ENCODE measurements at regions not wholly inside any gene's neighbourhood (a gene's known extent, or its start where the extent isn't known, plus 50 kb on each side); places are given as distances from the start of the nearest gene placed in this dataset.

DNA sequence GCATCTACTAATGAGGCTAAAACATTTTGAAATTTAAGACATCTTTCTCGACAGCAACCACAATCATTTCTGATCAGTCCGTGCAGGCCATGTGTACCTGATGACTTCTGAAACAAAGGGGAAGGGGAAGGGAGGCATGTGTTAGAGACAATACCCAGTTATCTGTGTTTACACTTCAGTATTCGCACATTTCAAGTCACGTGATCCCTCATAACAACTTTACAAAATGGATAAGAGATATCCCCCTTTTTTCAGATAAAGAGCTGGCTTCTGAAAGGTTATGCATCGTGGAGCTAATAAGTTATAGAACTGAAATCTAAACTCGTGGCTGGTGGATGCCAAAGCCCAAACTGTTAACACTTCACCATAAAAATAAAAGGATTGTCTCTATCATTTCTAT lies 175.7 kb downstream of the CHRM3 start:
- BruUV-seq (replicated peaks): no TSS peak
- CTCF ChIA-PET (ENCODE audit: unreplicated experiment): no interaction called here
- intact Hi-C loops (cut with micrococcal nuclease; ENCODE audit: unreplicated experiment): no loop called here
- no peaks in the 10 kb centered on the region for H4K20me1 ChIP-seq (ENCODE audit: insufficient read depth, low read length)
- H3K4me2 ChIP-seq (ENCODE audit: low read length): no peak overlapping the region
- no peak overlapping the region for H2AFZ ChIP-seq (ENCODE audit: low read length)
- H3K79me2 ChIP-seq (ENCODE audit: insufficient read depth, low read depth, low read length): no peaks in the 10 kb centered on the region
- DNase-seq (ENCODE audit: low spot score): no peak
- no peaks in the 10 kb centered on the region for H3K36me3 ChIP-seq (ENCODE audit: insufficient read depth, low read length)
- TF ChIP-seq, protein P1, sequence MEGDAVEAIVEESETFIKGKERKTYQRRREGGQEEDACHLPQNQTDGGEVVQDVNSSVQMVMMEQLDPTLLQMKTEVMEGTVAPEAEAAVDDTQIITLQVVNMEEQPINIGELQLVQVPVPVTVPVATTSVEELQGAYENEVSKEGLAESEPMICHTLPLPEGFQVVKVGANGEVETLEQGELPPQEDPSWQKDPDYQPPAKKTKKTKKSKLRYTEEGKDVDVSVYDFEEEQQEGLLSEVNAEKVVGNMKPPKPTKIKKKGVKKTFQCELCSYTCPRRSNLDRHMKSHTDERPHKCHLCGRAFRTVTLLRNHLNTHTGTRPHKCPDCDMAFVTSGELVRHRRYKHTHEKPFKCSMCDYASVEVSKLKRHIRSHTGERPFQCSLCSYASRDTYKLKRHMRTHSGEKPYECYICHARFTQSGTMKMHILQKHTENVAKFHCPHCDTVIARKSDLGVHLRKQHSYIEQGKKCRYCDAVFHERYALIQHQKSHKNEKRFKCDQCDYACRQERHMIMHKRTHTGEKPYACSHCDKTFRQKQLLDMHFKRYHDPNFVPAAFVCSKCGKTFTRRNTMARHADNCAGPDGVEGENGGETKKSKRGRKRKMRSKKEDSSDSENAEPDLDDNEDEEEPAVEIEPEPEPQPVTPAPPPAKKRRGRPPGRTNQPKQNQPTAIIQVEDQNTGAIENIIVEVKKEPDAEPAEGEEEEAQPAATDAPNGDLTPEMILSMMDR (conservative IDR thresholded peaks at IDR 0.05; ENCODE audit: low read length): no peak
- no peak for TF ChIP-seq EZH2phosphoT487 (IDR thresholded peaks at IDR 0.05; ENCODE audit: borderline replicate concordance, low read depth, low read length)
- no peaks in the 10 kb centered on the region for H3K4me1 ChIP-seq (ENCODE audit: insufficient read depth, low read length, poor library complexity, severe bottlenecking)
- H3K9me3 ChIP-seq (ENCODE audit: low read length): no peaks in the 10 kb centered on the region
- H3K9me2 ChIP-seq (ENCODE audit: insufficient read depth, low read length): no peaks in the 10 kb centered on the region
- no peak overlapping the region for H3K27ac ChIP-seq (ENCODE audit: low read depth, low read length, poor library complexity, severe bottlenecking)
- H3K4me3 ChIP-seq (ENCODE audit: low read depth, low read length, poor library complexity, severe bottlenecking): no peak overlapping the region
- POLR2A ChIA-PET: interaction anchor here (0.7 kb wide), 1 partner anchor 1360 kb away, joined by 3 read pairs; no protein-coding TSS in a partner anchor

DNA sequence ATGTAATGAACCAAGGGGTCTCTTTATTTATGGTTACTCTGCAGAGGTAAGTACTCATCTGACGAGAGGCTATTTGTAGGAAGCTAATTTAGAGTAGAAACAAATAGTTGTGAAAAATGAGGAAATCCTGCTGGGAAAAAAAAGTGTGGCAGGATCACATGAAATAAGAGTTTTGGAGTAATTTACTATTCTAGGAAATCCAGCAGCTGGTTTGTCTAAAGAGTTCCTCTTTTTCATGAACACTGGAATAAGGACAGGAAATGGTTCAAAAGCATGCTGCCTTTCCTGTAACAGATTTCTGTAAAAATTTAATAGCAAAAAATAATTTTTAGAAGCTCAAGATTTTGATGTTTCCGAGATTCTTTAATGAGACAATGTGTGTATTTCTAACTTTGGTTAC lies 177.3 kb downstream of the CHRM3 start:
- Histone ChIP-seq H3K79me2 (ENCODE audit: insufficient read depth, low read depth, low read length) (no peaks in the 10 kb centered on the region), H3K9me2 (ENCODE audit: insufficient read depth, low read length) (no peaks in the 10 kb centered on the region), H4K20me1 (ENCODE audit: insufficient read depth, low read length) (no peaks in the 10 kb centered on the region), H3K36me3 (ENCODE audit: insufficient read depth, low read length) (no peaks in the 10 kb centered on the region), H3K9me3 (ENCODE audit: low read length) (no peaks in the 10 kb centered on the region), H3K4me3 (ENCODE audit: low read depth, low read length, poor library complexity, severe bottlenecking) (no peak overlapping the region), H2AFZ (ENCODE audit: low read length) (no peak overlapping the region), H3K27ac (ENCODE audit: low read depth, low read length, poor library complexity, severe bottlenecking) (no peak overlapping the region), H3K4me2 (ENCODE audit: low read length) (no peak overlapping the region), H3K4me1 (ENCODE audit: insufficient read depth, low read length, poor library complexity, severe bottlenecking) (no peaks in the 10 kb centered on the region)
- TF ChIP-seq, protein P1 (conservative IDR thresholded peaks at IDR 0.05; ENCODE audit: low read length): no peak
- TF ChIP-seq EZH2phosphoT487 (IDR thresholded peaks at IDR 0.05; ENCODE audit: borderline replicate concordance, low read depth, low read length): no peak
- POLR2A ChIA-PET: interaction anchor here (0.6 to 1.0 kb wide), 3 partner anchors 23 to 451 kb away, joined by 3 read pairs; no protein-coding TSS in a partner anchor
- intact Hi-C loops (cut with micrococcal nuclease; ENCODE audit: unreplicated experiment): no loop called here
- CTCF ChIA-PET (ENCODE audit: unreplicated experiment): no interaction called here
- DNase-seq (ENCODE audit: low spot score): no peak
- BruUV-seq (replicated peaks): no TSS peak

DNA sequence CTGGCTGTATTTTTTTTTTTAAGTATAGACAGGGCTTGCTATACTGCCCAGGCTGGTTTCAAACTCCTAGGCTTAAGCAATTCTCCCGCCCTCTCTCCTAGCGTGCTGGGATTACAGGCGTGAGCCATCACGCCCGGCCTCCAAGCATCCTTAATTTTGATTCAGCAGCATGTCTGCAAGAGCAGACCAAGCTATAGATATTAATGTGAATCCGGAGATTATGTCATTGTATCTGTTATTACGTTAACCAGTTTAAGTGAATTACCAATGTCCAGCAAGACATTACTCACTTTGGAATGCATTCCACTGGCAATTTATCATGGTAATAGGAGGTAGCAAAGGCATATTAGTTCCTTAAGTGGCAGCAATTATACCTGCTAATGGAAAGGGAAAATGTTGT lies 179.7 kb downstream of the CHRM3 start:
- H3K9me3 ChIP-seq (ENCODE audit: low read length): no peaks in the 10 kb centered on the region
- TF ChIP-seq, protein P1 (conservative IDR thresholded peaks at IDR 0.05; ENCODE audit: low read length): no peak
- TF ChIP-seq EZH2phosphoT487 (IDR thresholded peaks at IDR 0.05; ENCODE audit: borderline replicate concordance, low read depth, low read length): no peak
- no peaks in the 10 kb centered on the region for H3K79me2 ChIP-seq (ENCODE audit: insufficient read depth, low read depth, low read length)
- no peaks in the 10 kb centered on the region for H3K4me1 ChIP-seq (ENCODE audit: insufficient read depth, low read length, poor library complexity, severe bottlenecking)
- POLR2A ChIA-PET: no interaction called here
- no peaks in the 10 kb centered on the region for H4K20me1 ChIP-seq (ENCODE audit: insufficient read depth, low read length)
- no peaks in the 10 kb centered on the region for H3K36me3 ChIP-seq (ENCODE audit: insufficient read depth, low read length)
- H3K4me3 ChIP-seq (ENCODE audit: low read depth, low read length, poor library complexity, severe bottlenecking): no peak overlapping the region
- CTCF ChIA-PET (ENCODE audit: unreplicated experiment): no interaction called here
- no peaks in the 10 kb centered on the region for H3K9me2 ChIP-seq (ENCODE audit: insufficient read depth, low read length)
- no peak overlapping the region for H2AFZ ChIP-seq (ENCODE audit: low read length)
- intact Hi-C loops (cut with micrococcal nuclease; ENCODE audit: unreplicated experiment): no loop called here
- no peak for DNase-seq (ENCODE audit: low spot score)
- no TSS peak for BruUV-seq (replicated peaks)
- H3K4me2 ChIP-seq (ENCODE audit: low read length): no peak overlapping the region
- H3K27ac ChIP-seq (ENCODE audit: low read depth, low read length, poor library complexity, severe bottlenecking): no peak overlapping the region

Data from OCI-LY7 (cell line).